Kidney (tissue), 13 donors: ENCODE measurements at regions not wholly inside any gene's neighbourhood (a gene's known extent, or its start where the extent isn't known, plus 50 kb on each side); places are given as distances from the start of the nearest gene placed in this dataset.

Experiments
- DNase-seq, 5 donors: peaks; one replicate each; pipeline ENCODE4 v3.0.0-alpha.2; 2013 to 2020
- FAIRE-seq: peaks from 2 replicates; lab custom pipeline; 2012; peaks lifted over from hg19 to GRCh38; lab: Jason Lieb, UNC
- H3K27ac ChIP-seq, 2 donors: one replicate each; pipeline ENCODE4 v1.7.0; 2013; ENCODE audit warnings: low read depth in 2 of 2, low read length in 2 of 2, inconsistent platforms in 1 of 2
- H3K27me3 ChIP-seq: one replicate; pipeline ENCODE4 v1.7.1; 2013; ENCODE audit warnings: low read length, inconsistent platforms; ENCODE audit not compliant: control insufficient read depth, insufficient read depth
- H3K36me3 ChIP-seq, 3 donors: one replicate each; pipeline versions ENCODE4 v1.7.0 to v1.7.1; 2013; ENCODE audit warnings: low read length in 3 of 3, control low read depth in 1 of 3, inconsistent platforms in 1 of 3; ENCODE audit not compliant: insufficient read depth in 3 of 3, control insufficient read depth in 2 of 3
- H3K4me1 ChIP-seq, 3 donors: one replicate each; pipeline versions ENCODE4 v1.7.0 to v1.7.1; 2013; ENCODE audit warnings: low read length in 3 of 3, inconsistent platforms in 1 of 3, low read depth in 1 of 3; ENCODE audit not compliant: control insufficient read depth in 2 of 3, insufficient read depth in 2 of 3
- H3K4me3 ChIP-seq, 3 donors: one replicate each; pipeline versions ENCODE4 v1.7.0 to v1.8.1; 2013; ENCODE audit warnings: low read length in 3 of 3, control low read depth in 1 of 3, inconsistent platforms in 1 of 3
- H3K9ac ChIP-seq, 3 donors: one replicate each; pipeline versions ENCODE4 v1.7.0 to v1.7.1; 2013; ENCODE audit warnings: low read length in 3 of 3, control low read depth in 1 of 3, inconsistent platforms in 1 of 3
- H3K9me3 ChIP-seq, 3 donors: one replicate each; pipeline versions ENCODE4 v1.7.0 to v1.7.1; 2013; ENCODE audit warnings: low read length in 3 of 3, control low read depth in 1 of 3, inconsistent platforms in 1 of 3; ENCODE audit not compliant: control insufficient read depth in 2 of 3, insufficient read depth in 1 of 3
- intact Hi-C: fragments of 100-400 bp; cut with DNase I; formaldehyde crosslinking; loops from one replicate; pipeline ENCODE4 v1.11.1; 2022
- TF ChIP-seq, protein P1 (sequence below): IDR thresholded peaks from 3 replicates; pipeline ENCODE4 v1.5.1; 2012; ENCODE audit warnings: mild to moderate bottlenecking, moderate library complexity, borderline replicate concordance; ENCODE audit not compliant: insufficient read depth; ENCODE audit errors: extremely low read depth
- donor health status: control.
- donor health status: control.
- donor health status: control.
- donor health status: control.
- donor health status: control.
- donor health status: DM: yes; HTN: yes; CAD: no.
- donor health status: Normal renal cell carcinoma (clear cell type).

DNA sequence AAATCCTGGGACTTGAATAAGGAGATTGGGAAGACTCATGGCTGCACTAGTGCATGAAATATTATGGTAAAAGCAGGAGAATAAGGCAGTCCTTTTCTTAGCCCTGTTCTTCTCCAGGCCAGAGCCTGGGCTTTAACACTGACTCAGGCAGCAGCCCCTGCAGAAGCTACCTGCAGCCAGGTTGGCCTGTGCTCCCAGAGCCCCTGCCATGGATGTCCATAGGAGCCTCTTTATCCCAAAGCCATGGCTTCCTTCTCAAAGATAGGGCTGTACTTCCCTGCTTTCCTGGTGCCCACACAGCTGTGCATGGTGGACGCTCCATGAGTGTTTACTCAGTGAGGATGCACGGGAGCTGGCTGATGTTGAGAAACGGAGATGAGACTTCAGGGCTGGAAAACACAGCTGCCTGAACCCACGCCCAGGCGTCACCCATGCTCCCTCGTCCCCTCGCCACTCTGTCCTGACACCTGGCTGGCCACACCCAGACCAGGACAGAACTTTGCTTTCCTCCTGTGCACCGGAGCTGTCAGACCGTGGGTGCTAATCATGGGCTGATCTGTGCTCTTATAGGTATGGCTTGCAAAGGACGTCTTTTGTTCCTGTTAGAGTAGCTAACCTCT, 135.5 kb downstream of the GLI2 start:
- no peak for FAIRE-seq
- no peak overlapping the region for H3K4me3 ChIP-seq

DNA sequence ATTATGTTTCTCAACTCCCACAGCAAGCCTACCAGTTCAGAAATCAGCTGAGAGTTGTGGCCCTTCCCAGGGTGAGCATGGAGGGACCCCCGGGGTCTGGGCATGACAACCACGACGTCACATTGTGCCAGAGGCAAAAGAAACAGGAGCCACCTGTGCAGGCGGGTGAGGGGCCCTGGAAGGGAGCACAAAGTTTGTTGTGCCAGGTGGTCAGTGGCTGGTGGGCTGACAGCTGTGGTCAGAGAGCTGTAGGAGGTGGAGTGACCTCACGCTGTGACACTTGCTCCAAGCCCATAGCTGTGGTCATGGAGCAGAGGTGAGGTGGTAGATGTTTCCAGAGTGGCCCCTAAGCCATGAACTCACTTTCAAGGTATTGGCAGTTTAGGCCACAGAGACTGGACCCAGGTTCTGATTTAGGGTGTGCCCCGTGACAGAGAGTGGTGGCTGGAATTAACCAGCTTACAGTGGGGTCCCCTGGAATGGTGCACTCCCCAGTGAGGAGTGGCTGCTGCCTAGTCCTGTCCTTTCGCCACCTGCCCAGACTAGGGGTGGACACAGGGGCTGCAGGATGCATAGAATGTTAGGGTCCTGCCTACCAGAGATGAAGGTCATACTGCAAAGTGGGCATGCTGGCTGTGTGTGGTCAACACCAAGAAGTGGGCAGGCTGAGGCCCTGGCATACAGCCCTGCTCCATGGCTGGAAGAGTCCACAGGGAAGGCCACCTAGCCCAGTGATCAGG, 136.4 kb downstream of the GLI2 start:
- intact Hi-C loops: no loop called here
- H3K9ac ChIP-seq: no peak overlapping the region
- H3K4me3 ChIP-seq: no peak overlapping the region
- TF ChIP-seq, protein P1, sequence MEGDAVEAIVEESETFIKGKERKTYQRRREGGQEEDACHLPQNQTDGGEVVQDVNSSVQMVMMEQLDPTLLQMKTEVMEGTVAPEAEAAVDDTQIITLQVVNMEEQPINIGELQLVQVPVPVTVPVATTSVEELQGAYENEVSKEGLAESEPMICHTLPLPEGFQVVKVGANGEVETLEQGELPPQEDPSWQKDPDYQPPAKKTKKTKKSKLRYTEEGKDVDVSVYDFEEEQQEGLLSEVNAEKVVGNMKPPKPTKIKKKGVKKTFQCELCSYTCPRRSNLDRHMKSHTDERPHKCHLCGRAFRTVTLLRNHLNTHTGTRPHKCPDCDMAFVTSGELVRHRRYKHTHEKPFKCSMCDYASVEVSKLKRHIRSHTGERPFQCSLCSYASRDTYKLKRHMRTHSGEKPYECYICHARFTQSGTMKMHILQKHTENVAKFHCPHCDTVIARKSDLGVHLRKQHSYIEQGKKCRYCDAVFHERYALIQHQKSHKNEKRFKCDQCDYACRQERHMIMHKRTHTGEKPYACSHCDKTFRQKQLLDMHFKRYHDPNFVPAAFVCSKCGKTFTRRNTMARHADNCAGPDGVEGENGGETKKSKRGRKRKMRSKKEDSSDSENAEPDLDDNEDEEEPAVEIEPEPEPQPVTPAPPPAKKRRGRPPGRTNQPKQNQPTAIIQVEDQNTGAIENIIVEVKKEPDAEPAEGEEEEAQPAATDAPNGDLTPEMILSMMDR: no peak
- H3K27ac ChIP-seq: no peak overlapping the region
- no peaks in the 10 kb centered on the region for H3K9me3 ChIP-seq
- H3K36me3 ChIP-seq: no peaks in the 10 kb centered on the region
- H3K27me3 ChIP-seq: no peaks in the 10 kb centered on the region
- H3K4me1 ChIP-seq: peaks cover 0 to 6% (median 0%) of the 10 kb centered on the region in 3 donors
- FAIRE-seq (no peak), DNase-seq (no peak)

More for the DNA sequence above, 135.5 kb downstream of the GLI2 start:
- intact Hi-C loops: no loop called here
- Histone ChIP-seq H3K36me3 (no peaks in the 10 kb centered on the region), H3K27ac (no peak overlapping the region), H3K9me3 (no peaks in the 10 kb centered on the region), H3K4me1 (peaks cover 0 to 10% (median 3%) of the 10 kb centered on the region in 3 donors), H3K9ac (no peak overlapping the region), H3K27me3 (no peaks in the 10 kb centered on the region)
- TF ChIP-seq, protein P1: no peak
- no peak for DNase-seq

DNA sequence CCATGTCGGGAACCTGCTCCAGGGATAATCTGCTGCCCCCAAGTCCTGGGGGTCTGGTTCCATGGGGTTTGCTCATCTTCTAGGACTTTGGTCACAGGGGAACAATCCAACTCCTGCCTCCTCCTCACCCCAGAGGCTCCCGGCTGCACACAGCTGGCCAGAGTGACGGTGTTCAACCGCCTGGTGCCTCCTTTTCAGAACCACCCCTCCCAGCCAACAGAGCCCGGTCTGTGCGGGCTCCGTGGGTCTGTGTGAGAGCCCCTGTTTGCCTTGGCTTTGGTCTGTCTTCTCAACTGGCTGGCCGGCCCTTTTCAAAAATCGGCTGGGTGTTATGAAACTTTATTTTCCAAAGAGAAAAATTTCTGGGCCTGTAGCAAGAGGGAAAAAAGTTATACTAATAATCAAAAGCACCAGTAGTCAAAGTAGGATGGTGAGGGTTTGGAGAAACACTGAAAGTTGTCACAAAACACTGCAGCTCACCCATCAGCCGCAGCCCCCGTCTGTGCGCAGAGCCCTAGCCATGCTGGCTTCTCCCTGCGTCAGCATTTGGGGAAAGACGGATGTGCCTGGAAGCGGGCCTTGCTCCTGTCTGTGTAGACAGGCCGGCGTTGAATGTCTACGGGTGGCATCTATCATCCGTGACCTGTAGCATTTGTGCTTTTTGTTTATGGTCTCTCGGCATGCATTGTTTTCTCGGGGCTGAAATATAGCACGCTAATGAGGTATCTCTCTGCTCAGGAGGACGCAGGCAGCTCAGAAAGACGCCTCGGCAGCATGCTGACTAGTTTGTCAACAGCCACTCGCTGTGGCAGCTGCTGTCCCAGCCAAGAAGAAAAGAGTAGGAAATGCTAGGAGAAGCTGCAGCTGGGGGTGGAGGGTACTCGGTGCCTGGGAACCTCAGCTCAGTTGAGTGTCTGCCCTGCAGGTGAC, 138.6 kb downstream of the GLI2 start:
- Histone ChIP-seq H3K9ac (no peak overlapping the region), H3K4me1 (no peaks in the 10 kb centered on the region), H3K4me3 (no peak overlapping the region), H3K9me3 (no peaks in the 10 kb centered on the region), H3K27ac (no peak overlapping the region), H3K27me3 (no peaks in the 10 kb centered on the region), H3K36me3 (no peaks in the 10 kb centered on the region)
- intact Hi-C loops: no loop called here
- TF ChIP-seq, protein P1: no peak
- FAIRE-seq (no peak), DNase-seq (peak in 1 of 5 donors; percentile 53)
